ENCODE measurements at regions not wholly inside any gene's neighbourhood (a gene's known extent, or its start where the extent isn't known, plus 50 kb on each side); places are given as distances from the start of the nearest gene placed in this dataset.
"Not testable (repeated sequence)": the region's sequence is repeated elsewhere in the genome, so short reads cannot be mapped to it uniquely, and the experiment has no call there.

- DNase-seq (ENCODE audit: low read depth) = peak; percentile 20
- no peak overlapping the region for H3K4me3 ChIP-seq (ENCODE audit: low read depth, low read length)
- no peak for TF ChIP-seq CTCF (IDR thresholded peaks at IDR 0.05; ENCODE audit: low read depth, low read length, missing control alignments)
- in situ Hi-C loops (cut with HindIII; ENCODE audit: low sequenced_read_pairs) = no loop called here
Observed at GRCh38 chr11:7143908-7144307, 55.1 kb downstream of the RBMXL2 start.

- in situ Hi-C loops (cut with HindIII; ENCODE audit: low sequenced_read_pairs); H3K4me3 ChIP-seq (ENCODE audit: low read depth, low read length); DNase-seq (ENCODE audit: low read depth): not testable (repeated sequence)
Observed at GRCh38 chr11:7150104-7150503, 61.3 kb downstream of the RBMXL2 start.

- DNase-seq (ENCODE audit: low read depth) = no peak
Observed at GRCh38 chr11:7154881-7155361, 66.1 kb downstream of the RBMXL2 start.

GRCh38 chr11:7160814-7161489 is 72.2 kb downstream of the RBMXL2 start:
- DNase-seq (ENCODE audit: low read depth) = no peak
- in situ Hi-C loops (cut with HindIII; ENCODE audit: low sequenced_read_pairs) = no loop called here
- TF ChIP-seq CTCF (IDR thresholded peaks at IDR 0.05; ENCODE audit: low read depth, low read length, missing control alignments) = no peak
- no peak overlapping the region for H3K4me3 ChIP-seq (ENCODE audit: low read depth, low read length)

More at GRCh38 chr11:7154881-7155361, 66.1 kb downstream of the RBMXL2 start:
- in situ Hi-C loops (cut with HindIII; ENCODE audit: low sequenced_read_pairs) = no loop called here
- no peak for TF ChIP-seq CTCF (IDR thresholded peaks at IDR 0.05; ENCODE audit: low read depth, low read length, missing control alignments)
- no peak overlapping the region for H3K4me3 ChIP-seq (ENCODE audit: low read depth, low read length)

GRCh38 chr11:7165911-7166310 is 77.1 kb downstream of the RBMXL2 start:
- no peak for DNase-seq (ENCODE audit: low read depth)
- in situ Hi-C loops (cut with HindIII; ENCODE audit: low sequenced_read_pairs) = no loop called here
- H3K4me3 ChIP-seq (ENCODE audit: low read depth, low read length) = no peak overlapping the region
- no peak for TF ChIP-seq CTCF (IDR thresholded peaks at IDR 0.05; ENCODE audit: low read depth, low read length, missing control alignments)

- TF ChIP-seq CTCF (IDR thresholded peaks at IDR 0.05; ENCODE audit: low read depth, low read length, missing control alignments) = no peak
- no peak overlapping the region for H3K4me3 ChIP-seq (ENCODE audit: low read depth, low read length)
- in situ Hi-C loops (cut with HindIII; ENCODE audit: low sequenced_read_pairs) = no loop called here
- no peak for DNase-seq (ENCODE audit: low read depth)
Observed at GRCh38 chr11:7167976-7168740, 79.4 kb downstream of the RBMXL2 start.

- in situ Hi-C loops (cut with HindIII; ENCODE audit: low sequenced_read_pairs) = no loop called here
- no peak overlapping the region for H3K4me3 ChIP-seq (ENCODE audit: low read depth, low read length)
- no peak for DNase-seq (ENCODE audit: low read depth)
- TF ChIP-seq CTCF (IDR thresholded peaks at IDR 0.05; ENCODE audit: low read depth, low read length, missing control alignments) = no peak
Observed at GRCh38 chr11:7168741-7168990, 79.9 kb downstream of the RBMXL2 start.
